HEK293T (cell line): ENCODE measurements at regions not wholly inside any gene's neighbourhood (a gene's known extent, or its start where the extent isn't known, plus 50 kb on each side); places are given as distances from the start of the nearest gene placed in this dataset.

Experiments used
- CTCF ChIA-PET: fragments of 350-600 bp; formaldehyde crosslinking; extraction: SDS; loops from one replicate; lab custom pipeline; 2021; ENCODE audit warnings: antibody characterized with exemption, inconsistent platforms; lab: Yijun Ruan, JAX
- POLR2A ChIA-PET: fragments of 350-600 bp; formaldehyde crosslinking; extraction: SDS; loops from one replicate; lab custom pipeline; 2020; ENCODE audit warnings: antibody characterized with exemption, inconsistent platforms; lab: Yijun Ruan, JAX
- DNase-seq: peaks from one replicate; pipeline ENCODE4 v3.0.0; 2012; ENCODE audit warnings: mixed read lengths; ENCODE audit errors: extremely low spot score
- ARNT ChIP-seq: fragments of 450-650 bp; IDR thresholded peaks from 2 replicates; pipeline ENCODE4 v1.6.1; 2017; ENCODE audit warnings: mild to moderate bottlenecking
- BHLHE40 ChIP-seq: fragments of 450-650 bp; IDR thresholded peaks from 2 replicates; pipeline ENCODE4 v1.6.1; 2016; ENCODE audit warnings: mild to moderate bottlenecking, moderate library complexity, borderline replicate concordance
- CTBP1 ChIP-seq: fragments of 450-650 bp; IDR thresholded peaks from 2 replicates; pipeline ENCODE4 v1.6.1; 2016; ENCODE audit warnings: borderline replicate concordance
- ELF4 ChIP-seq: fragments of 450-650 bp; IDR thresholded peaks from 2 replicates; pipeline ENCODE4 v1.6.1; 2017; ENCODE audit warnings: antibody characterized with exemption
- FOXA1 ChIP-seq: fragments of 450-650 bp; IDR thresholded peaks from 2 replicates; pipeline ENCODE4 v1.6.1; 2016; ENCODE audit warnings: mild to moderate bottlenecking
- FOXK2 ChIP-seq: fragments of 450-650 bp; IDR thresholded peaks from 2 replicates; pipeline ENCODE4 v1.6.1; 2016; ENCODE audit warnings: mild to moderate bottlenecking
- FOXM1 ChIP-seq: fragments of 450-650 bp; IDR thresholded peaks from 2 replicates; pipeline ENCODE4 v1.6.1; 2017; ENCODE audit warnings: mild to moderate bottlenecking, borderline replicate concordance
- HDGF ChIP-seq: fragments of 450-650 bp; IDR thresholded peaks from 2 replicates; pipeline ENCODE4 v1.6.1; 2017; ENCODE audit warnings: antibody characterized with exemption, borderline replicate concordance
- L3MBTL2 ChIP-seq: fragments of 450-650 bp; conservative IDR thresholded peaks from 2 replicates; pipeline ENCODE4 v1.6.1; 2016; ENCODE audit warnings: mild to moderate bottlenecking
- LEF1 ChIP-seq: fragments of 450-650 bp; IDR thresholded peaks from 2 replicates; pipeline ENCODE4 v1.6.1; 2017; ENCODE audit warnings: mild to moderate bottlenecking, borderline replicate concordance
- NFRKB ChIP-seq: fragments of 450-650 bp; IDR thresholded peaks from 2 replicates; pipeline ENCODE4 v1.6.1; 2016; ENCODE audit warnings: mild to moderate bottlenecking, moderate library complexity
- PKNOX1 ChIP-seq: fragments of 450-650 bp; IDR thresholded peaks from 2 replicates; pipeline ENCODE4 v1.6.1; 2016
- SP1 ChIP-seq: fragments of 450-650 bp; IDR thresholded peaks from 2 replicates; pipeline ENCODE4 v1.6.1; 2017
- SUZ12 ChIP-seq: fragments of 450-650 bp; IDR thresholded peaks from 2 replicates; pipeline ENCODE4 v1.6.1; 2016; ENCODE audit warnings: mild to moderate bottlenecking
- TARDBP ChIP-seq: fragments of 450-650 bp; IDR thresholded peaks from 2 replicates; pipeline ENCODE4 v1.6.1; 2016
- ZNF384 ChIP-seq: fragments of 450-650 bp; IDR thresholded peaks from 2 replicates; pipeline ENCODE4 v1.6.1; 2016

- TF ChIP-seq ELF4 = no peak
- TF ChIP-seq ZNF384 = no peak
- no peak for TF ChIP-seq ARNT
- no peak for TF ChIP-seq TARDBP
- TF ChIP-seq L3MBTL2 = no peak
- TF ChIP-seq SP1 = no peak
- no peak for TF ChIP-seq FOXM1
- TF ChIP-seq HDGF = no peak
- no peak for TF ChIP-seq CTBP1
- no peak for TF ChIP-seq NFRKB
- TF ChIP-seq FOXA1 = no peak
- TF ChIP-seq LEF1 = no peak
- TF ChIP-seq SUZ12 = no peak
- TF ChIP-seq FOXK2 = no peak
- TF ChIP-seq PKNOX1 = no peak
- TF ChIP-seq BHLHE40 = no peak
- ChIA-PET POLR2A (no interaction called here), CTCF (no interaction called here)
- no peak for DNase-seq
Observed at GRCh38 chr2:65545837-65546805, 113.7 kb upstream of the SPRED2 start.

DNA sequence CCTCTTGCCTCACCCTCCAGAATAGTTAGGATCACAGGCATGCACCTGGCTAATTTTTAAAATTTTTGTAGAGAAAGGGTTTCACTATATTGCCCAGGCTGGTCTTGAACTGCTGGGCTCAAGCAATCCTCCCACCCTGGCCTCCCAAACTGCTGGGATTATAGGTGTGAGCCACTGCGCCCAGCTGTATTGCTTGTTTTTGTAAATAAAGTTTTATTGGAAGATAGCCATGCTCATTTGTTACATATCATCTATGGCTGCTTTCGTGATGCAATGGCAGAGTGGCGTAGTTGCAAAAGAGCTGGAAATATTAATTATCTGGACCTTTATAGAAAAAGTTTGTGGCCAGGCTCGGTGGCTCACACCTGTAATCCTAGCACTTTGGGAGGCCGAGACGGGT is 109.4 kb upstream of the SPRED2 start:
- POLR2A ChIA-PET = no interaction called here
- CTCF ChIA-PET = no interaction called here
- no peak for DNase-seq
- no peak for TF ChIP-seq PKNOX1
- TF ChIP-seq ELF4 = no peak
- TF ChIP-seq BHLHE40 = no peak
- TF ChIP-seq TARDBP = no peak
- no peak for TF ChIP-seq FOXA1
- TF ChIP-seq FOXM1 = no peak
- no peak for TF ChIP-seq LEF1
- no peak for TF ChIP-seq CTBP1
- TF ChIP-seq L3MBTL2 = no peak
- TF ChIP-seq ARNT = no peak
- TF ChIP-seq ZNF384 = no peak

GRCh38 chr2:65539633-65540032 is 107.2 kb upstream of the SPRED2 start:
- ChIA-PET POLR2A (no interaction called here), CTCF (interaction anchor here (0.6 kb wide), 1 partner anchor 274 kb away, joined by 3 read pairs; no protein-coding TSS in a partner anchor)
- no peak for DNase-seq
- TF ChIP-seq FOXK2 (no peak), NFRKB (no peak), L3MBTL2 (no peak), SP1 (no peak), FOXM1 (no peak), HDGF (no peak), ARNT (no peak), PKNOX1 (no peak), CTBP1 (no peak), TARDBP (no peak), ELF4 (no peak), FOXA1 (no peak), LEF1 (no peak), SUZ12 (no peak), BHLHE40 (no peak), ZNF384 (no peak)

DNA sequence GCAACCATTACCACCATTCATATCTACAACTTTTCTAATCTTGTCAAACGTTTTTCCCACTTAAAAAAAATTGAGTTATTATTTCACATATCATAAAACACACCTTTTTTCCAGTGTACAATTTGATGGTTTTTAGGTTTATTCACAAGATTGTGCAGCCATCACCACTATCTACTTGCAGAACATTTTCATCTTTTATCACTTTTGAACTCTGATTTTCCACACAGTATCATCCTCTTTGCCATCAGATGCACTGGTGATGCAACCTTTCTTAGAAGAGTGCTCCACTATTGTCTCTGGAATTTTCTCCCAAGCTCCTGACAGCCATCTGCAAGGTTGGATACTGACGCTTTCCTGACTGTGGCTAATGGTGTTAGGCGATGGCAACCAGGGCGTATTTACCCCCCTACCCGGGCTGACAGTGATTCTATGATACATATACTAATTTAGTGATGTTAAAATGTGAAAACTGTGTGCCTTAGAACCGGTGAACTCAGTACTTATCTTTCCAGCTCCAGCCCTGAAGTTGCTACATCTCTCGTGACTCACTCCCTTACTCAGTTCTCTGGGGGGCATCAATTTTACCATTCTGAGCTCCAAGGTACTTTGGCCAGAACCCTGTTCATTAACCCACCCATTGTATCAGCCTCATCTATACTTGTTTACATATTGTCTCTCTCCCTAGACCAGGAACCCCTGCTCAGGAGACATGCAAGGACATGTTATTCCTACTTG is 105.4 kb upstream of the SPRED2 start:
- ChIA-PET POLR2A (no interaction called here), CTCF (no interaction called here)
- DNase-seq = no peak
- TF ChIP-seq TARDBP (no peak), NFRKB (no peak), BHLHE40 (no peak), ZNF384 (no peak), ARNT (no peak), SUZ12 (no peak), FOXK2 (no peak), L3MBTL2 (no peak), FOXM1 (no peak), SP1 (no peak), HDGF (no peak)

GRCh38 chr2:65536596-65536995 is 104.2 kb upstream of the SPRED2 start:
- no peak for DNase-seq
- ChIA-PET CTCF (no interaction called here), POLR2A (no interaction called here)
- TF ChIP-seq NFRKB (no peak), ELF4 (no peak), L3MBTL2 (no peak), HDGF (no peak), FOXK2 (no peak), SP1 (no peak), PKNOX1 (no peak), SUZ12 (no peak), FOXA1 (no peak), TARDBP (no peak)
